ENCODE measurements at regions not wholly inside any gene's neighbourhood (a gene's known extent, or its start where the extent isn't known, plus 50 kb on each side); places are given as distances from the start of the nearest gene placed in this dataset.

DNA sequence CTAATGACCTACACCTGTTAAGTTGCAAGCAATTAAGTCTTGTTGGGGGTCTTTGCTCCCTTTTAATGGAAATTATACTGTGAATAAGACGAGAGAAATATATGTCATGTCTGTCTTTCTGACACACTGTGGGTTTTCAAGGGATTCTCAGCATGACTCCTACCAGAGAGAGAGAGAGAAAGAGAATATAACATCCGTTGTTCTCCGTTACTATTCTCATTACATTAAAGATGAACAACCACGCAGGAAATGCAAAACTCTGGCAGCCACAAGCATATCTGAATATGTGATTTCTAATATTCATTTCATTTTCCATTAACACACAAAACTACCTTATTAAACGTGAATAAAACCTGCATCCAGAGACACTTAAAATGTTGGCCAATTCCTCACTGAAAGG is 67.3 kb upstream of the EGLN3 start:
- Histone ChIP-seq H3K36me3 (replicated peaks) (no peaks in the 10 kb centered on the region), H3K4me3 (ENCODE audit: low read depth, low read length) (no peak overlapping the region), H3K27ac (no peak overlapping the region), H3K27me3 (replicated peaks) (peaks cover 2% of the 10 kb centered on the region)
- TF ChIP-seq, protein P1, sequence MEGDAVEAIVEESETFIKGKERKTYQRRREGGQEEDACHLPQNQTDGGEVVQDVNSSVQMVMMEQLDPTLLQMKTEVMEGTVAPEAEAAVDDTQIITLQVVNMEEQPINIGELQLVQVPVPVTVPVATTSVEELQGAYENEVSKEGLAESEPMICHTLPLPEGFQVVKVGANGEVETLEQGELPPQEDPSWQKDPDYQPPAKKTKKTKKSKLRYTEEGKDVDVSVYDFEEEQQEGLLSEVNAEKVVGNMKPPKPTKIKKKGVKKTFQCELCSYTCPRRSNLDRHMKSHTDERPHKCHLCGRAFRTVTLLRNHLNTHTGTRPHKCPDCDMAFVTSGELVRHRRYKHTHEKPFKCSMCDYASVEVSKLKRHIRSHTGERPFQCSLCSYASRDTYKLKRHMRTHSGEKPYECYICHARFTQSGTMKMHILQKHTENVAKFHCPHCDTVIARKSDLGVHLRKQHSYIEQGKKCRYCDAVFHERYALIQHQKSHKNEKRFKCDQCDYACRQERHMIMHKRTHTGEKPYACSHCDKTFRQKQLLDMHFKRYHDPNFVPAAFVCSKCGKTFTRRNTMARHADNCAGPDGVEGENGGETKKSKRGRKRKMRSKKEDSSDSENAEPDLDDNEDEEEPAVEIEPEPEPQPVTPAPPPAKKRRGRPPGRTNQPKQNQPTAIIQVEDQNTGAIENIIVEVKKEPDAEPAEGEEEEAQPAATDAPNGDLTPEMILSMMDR (IDR thresholded peaks at IDR 0.05; ENCODE audit: low read depth, low read length, missing control alignments) = no peak
- in situ Hi-C loops (cut with HindIII; ENCODE audit: low pct_ligation_motif_present, low sequenced_read_pairs) = no loop called here
- no peak for DNase-seq

DNA sequence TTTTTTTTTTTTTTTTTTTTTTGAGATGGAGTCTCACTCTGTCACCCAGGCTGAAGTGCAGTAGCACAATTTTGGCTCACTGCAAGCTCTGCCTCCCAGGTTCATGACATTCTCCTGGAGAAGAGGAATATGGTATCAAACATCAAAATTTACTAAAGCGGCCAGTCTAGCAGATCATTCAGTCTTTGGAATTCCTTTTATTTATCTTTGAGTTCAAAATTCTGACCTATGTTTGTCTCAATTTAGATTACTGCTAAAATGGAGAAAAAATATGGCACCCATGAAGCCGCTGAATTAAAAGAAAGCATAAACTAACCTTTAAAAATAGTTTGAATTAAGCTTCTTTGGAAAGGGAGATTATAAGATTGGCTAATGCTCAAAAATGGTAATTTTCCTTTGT is 64.5 kb upstream of the EGLN3 start:
- Histone ChIP-seq H3K4me3 (ENCODE audit: low read depth, low read length) (no peak overlapping the region), H3K27me3 (replicated peaks) (peaks cover 2% of the 10 kb centered on the region), H3K36me3 (replicated peaks) (no peaks in the 10 kb centered on the region), H3K27ac (no peak overlapping the region)
- TF ChIP-seq, protein P1 (IDR thresholded peaks at IDR 0.05; ENCODE audit: low read depth, low read length, missing control alignments) = no peak
- in situ Hi-C loops (cut with HindIII; ENCODE audit: low pct_ligation_motif_present, low sequenced_read_pairs) = no loop called here
- no peak for DNase-seq

- H3K27me3 ChIP-seq (replicated peaks) = peaks cover 2% of the 10 kb centered on the region
- H3K36me3 ChIP-seq (replicated peaks) = no peaks in the 10 kb centered on the region
- no peak for DNase-seq
- in situ Hi-C loops (cut with HindIII; ENCODE audit: low pct_ligation_motif_present, low sequenced_read_pairs) = no loop called here
- no peak overlapping the region for H3K4me3 ChIP-seq (ENCODE audit: low read depth, low read length)
- H3K27ac ChIP-seq = no peak overlapping the region
- TF ChIP-seq, protein P1 (IDR thresholded peaks at IDR 0.05; ENCODE audit: low read depth, low read length, missing control alignments) = no peak
These were observed 64.1 kb upstream of the EGLN3 start for GRCh38 chr14:34014936-34015335.

GRCh38 chr14:34013721-34014060 is 62.8 kb upstream of the EGLN3 start:
- in situ Hi-C loops (cut with HindIII; ENCODE audit: low pct_ligation_motif_present, low sequenced_read_pairs) = no loop called here
- Histone ChIP-seq H3K27me3 (replicated peaks) (no peaks in the 10 kb centered on the region), H3K27ac (no peak overlapping the region), H3K4me3 (ENCODE audit: low read depth, low read length) (no peak overlapping the region), H3K36me3 (replicated peaks) (no peaks in the 10 kb centered on the region)
- no peak for DNase-seq
- TF ChIP-seq, protein P1 (IDR thresholded peaks at IDR 0.05; ENCODE audit: low read depth, low read length, missing control alignments) = no peak

GRCh38 chr14:34012978-34013720 is 62.3 kb upstream of the EGLN3 start:
- Histone ChIP-seq H3K27me3 (replicated peaks) (no peaks in the 10 kb centered on the region), H3K36me3 (replicated peaks) (no peaks in the 10 kb centered on the region), H3K27ac (no peak overlapping the region), H3K4me3 (ENCODE audit: low read depth, low read length) (no peak overlapping the region)
- no peak for DNase-seq
- TF ChIP-seq, protein P1 (IDR thresholded peaks at IDR 0.05; ENCODE audit: low read depth, low read length, missing control alignments) = no peak
- in situ Hi-C loops (cut with HindIII; ENCODE audit: low pct_ligation_motif_present, low sequenced_read_pairs) = no loop called here

- Histone ChIP-seq H3K27me3 (replicated peaks) (no peaks in the 10 kb centered on the region), H3K27ac (no peak overlapping the region), H3K4me3 (ENCODE audit: low read depth, low read length) (no peak overlapping the region), H3K36me3 (replicated peaks) (no peaks in the 10 kb centered on the region)
- in situ Hi-C loops (cut with HindIII; ENCODE audit: low pct_ligation_motif_present, low sequenced_read_pairs) = no loop called here
- no peak for DNase-seq
- TF ChIP-seq, protein P1 (IDR thresholded peaks at IDR 0.05; ENCODE audit: low read depth, low read length, missing control alignments) = no peak
These were observed 61.5 kb upstream of the EGLN3 start for GRCh38 chr14:34012369-34012768.

Data from brain microvascular endothelial cell (primary cell).